HG03354 (cell line): ENCODE measurements at regions not wholly inside any gene's neighbourhood (a gene's known extent, or its start where the extent isn't known, plus 50 kb on each side); places are given as distances from the start of the nearest gene placed in this dataset.

Source experiments
- ATAC-seq: cut with Tn5 transposase; IDR thresholded peaks from one replicate; pipeline ENCODE4 v1.9.1; 2021; ENCODE audit warnings: mild to moderate bottlenecking; ENCODE audit not compliant: unreplicated experiment, poor library complexity, severe bottlenecking

- no peak for ATAC-seq
Measured at GRCh38 chr5:25948278-25948677, 1090.1 kb downstream of the CDH9 start.

GRCh38 chr5:25944786-25945185 lies 1093.6 kb downstream of the CDH9 start:
- ATAC-seq: no peak

- ATAC-seq: no peak
Measured at GRCh38 chr5:25909163-25909562, 1129.2 kb downstream of the CDH9 start.

GRCh38 chr5:25905646-25906045 lies 1132.7 kb downstream of the CDH9 start:
- no peak for ATAC-seq

- ATAC-seq: no peak
Measured at GRCh38 chr5:25892211-25892610, 1146.2 kb downstream of the CDH9 start.

GRCh38 chr5:25891691-25892090 lies 1146.7 kb downstream of the CDH9 start:
- ATAC-seq: no peak

- ATAC-seq: no peak
Measured at GRCh38 chr5:25881318-25882036, 1156.9 kb downstream of the CDH9 start.

- ATAC-seq: no peak
Measured at GRCh38 chr5:25863811-25864210, 1174.6 kb downstream of the CDH9 start.

GRCh38 chr5:25862276-25862675 lies 1176.1 kb downstream of the CDH9 start:
- no peak for ATAC-seq

- ATAC-seq: no peak
Measured at GRCh38 chr5:25858019-25858418, 1180.4 kb downstream of the CDH9 start.

- ATAC-seq: no peak
Measured at GRCh38 chr5:25851301-25851700, 1187.1 kb downstream of the CDH9 start.

GRCh38 chr5:25850581-25850980 lies 1187.8 kb downstream of the CDH9 start:
- no peak for ATAC-seq

- no peak for ATAC-seq
Measured at GRCh38 chr5:25849270-25849669, 1189.1 kb downstream of the CDH9 start.

GRCh38 chr5:25823330-25823873 lies 1178.6 kb upstream of the CDH10 start:
- ATAC-seq: no peak
